Endothelial cell of umbilical vein (primary cell): ENCODE measurements at regions not wholly inside any gene's neighbourhood (a gene's known extent, or its start where the extent isn't known, plus 50 kb on each side); places are given as distances from the start of the nearest gene placed in this dataset.

ENCODE experiments used
- CTCF ChIP-seq, 2 donors: IDR thresholded peaks; 1 replicate in 1 of 2; 2 replicates in 1 of 2; pipeline ENCODE4 v1.5.1; 2011; ENCODE audit warnings: low read length in 2 of 2, mild to moderate bottlenecking in 2 of 2, moderate library complexity in 2 of 2, control low read depth in 1 of 2, inconsistent platforms in 1 of 2, low read depth in 1 of 2; ENCODE audit not compliant: insufficient read depth in 1 of 2; ENCODE audit errors: extremely low read depth in 1 of 2
- EZH2 ChIP-seq: IDR thresholded peaks from 2 replicates; pipeline ENCODE4 v1.6.1; 2012; ENCODE audit warnings: borderline replicate concordance, low read depth, mild to moderate bottlenecking, moderate library complexity, low read length, inconsistent platforms; ENCODE audit not compliant: severe bottlenecking
- FOS ChIP-seq: IDR thresholded peaks from 2 replicates; pipeline ENCODE4 v1.6.1; 2011; ENCODE audit warnings: mild to moderate bottlenecking, low read length, moderate library complexity, borderline replicate concordance; ENCODE audit not compliant: insufficient read depth
- MAX ChIP-seq: IDR thresholded peaks from 2 replicates; pipeline ENCODE4 v1.6.1; 2011; ENCODE audit not compliant: insufficient read depth, insufficient read length
- MYC ChIP-seq: IDR thresholded peaks from one replicate; pipeline ENCODE4 v1.6.1; 2011; ENCODE audit warnings: mild to moderate bottlenecking, low read depth, low read length
- POLR2A ChIP-seq: IDR thresholded peaks from 2 replicates; pipeline ENCODE4 v1.6.1; 2012; ENCODE audit warnings: low read depth, mild to moderate bottlenecking, control low read depth, low read length
- POLR2AphosphoS5 ChIP-seq: IDR thresholded peaks from 2 replicates; pipeline ENCODE4 v1.6.1; 2012; ENCODE audit warnings: low read depth, mild to moderate bottlenecking, control low read depth, low read length, moderate library complexity; ENCODE audit not compliant: insufficient read depth

- TF ChIP-seq CTCF (IDR thresholded peaks at IDR 0.05; ENCODE audit: extremely low read depth in 1 of 2, insufficient read depth in 1 of 2, low read depth in 1 of 2, low read length in 2 of 2) (no peak), EZH2 (no peak), MAX (no peak), POLR2AphosphoS5 (no peak), POLR2A (no peak), MYC (no peak), FOS (no peak)
These were observed 142.1 kb upstream of the RSPO3 start for GRCh38 chr6:126976253-126976797.
